HG03342 (cell line): ENCODE measurements at regions not wholly inside any gene's neighbourhood (a gene's known extent, or its start where the extent isn't known, plus 50 kb on each side); places are given as distances from the start of the nearest gene placed in this dataset.

ENCODE experiments used
- ATAC-seq: cut with Tn5 transposase; IDR thresholded peaks from one replicate; pipeline ENCODE4 v1.9.1; 2021; ENCODE audit warnings: mild to moderate bottlenecking, moderate library complexity; ENCODE audit not compliant: unreplicated experiment

- ATAC-seq: no peak
These were observed 356.3 kb downstream of the ZEB2 start for GRCh38 chr2:144163592-144163991.

- no peak for ATAC-seq
These were observed 357.3 kb downstream of the ZEB2 start for GRCh38 chr2:144162652-144163051.

- no peak for ATAC-seq
These were observed 358.9 kb downstream of the ZEB2 start for GRCh38 chr2:144161061-144161460.

GRCh38 chr2:144159240-144159639, 360.7 kb downstream of the ZEB2 start:
- ATAC-seq: no peak

GRCh38 chr2:144158096-144158495, 361.8 kb downstream of the ZEB2 start:
- no peak for ATAC-seq

- ATAC-seq: no peak
These were observed 362.9 kb downstream of the ZEB2 start for GRCh38 chr2:144156736-144157640.

- no peak for ATAC-seq
These were observed 365.7 kb downstream of the ZEB2 start for GRCh38 chr2:144154205-144154604.

- ATAC-seq: peak; percentile 59
These were observed 367.1 kb downstream of the ZEB2 start for GRCh38 chr2:144152817-144153271.

- no peak for ATAC-seq
These were observed 368.1 kb downstream of the ZEB2 start for GRCh38 chr2:144151851-144152250.

- ATAC-seq: no peak
These were observed 368.5 kb downstream of the ZEB2 start for GRCh38 chr2:144151405-144151804.

GRCh38 chr2:144147356-144147755, 372.6 kb downstream of the ZEB2 start:
- ATAC-seq: no peak

GRCh38 chr2:144146876-144147275, 373.0 kb downstream of the ZEB2 start:
- ATAC-seq: no peak

- no peak for ATAC-seq
These were observed 373.8 kb downstream of the ZEB2 start for GRCh38 chr2:144146076-144146475.

GRCh38 chr2:144143294-144144151, 376.4 kb downstream of the ZEB2 start:
- no peak for ATAC-seq

GRCh38 chr2:144140891-144141290, 379.0 kb downstream of the ZEB2 start:
- ATAC-seq: no peak

- no peak for ATAC-seq
These were observed 382.1 kb downstream of the ZEB2 start for GRCh38 chr2:144137705-144138428.

- no peak for ATAC-seq
These were observed 382.6 kb downstream of the ZEB2 start for GRCh38 chr2:144137272-144137671.

GRCh38 chr2:144136297-144137010, 383.5 kb downstream of the ZEB2 start:
- ATAC-seq: no peak

GRCh38 chr2:144133936-144134665, 385.8 kb downstream of the ZEB2 start:
- no peak for ATAC-seq

GRCh38 chr2:144132357-144132756, 387.6 kb downstream of the ZEB2 start:
- ATAC-seq: no peak
